Tibial artery (tissue), 4 donors: ENCODE measurements at regions not wholly inside any gene's neighbourhood (a gene's known extent, or its start where the extent isn't known, plus 50 kb on each side); places are given as distances from the start of the nearest gene placed in this dataset.
A peak's percentile ranks its signal among the peaks of the same experiment; 100 is the strongest.
"Not testable (repeated sequence)": the region's sequence is repeated elsewhere in the genome, so short reads cannot be mapped to it uniquely, and the experiment has no call there.

ENCODE experiments used
- DNase-seq, 2 donors: peaks; one replicate each; pipeline ENCODE4 v3.0.0-alpha.2; 2019
- H3K27ac ChIP-seq, 2 donors: fragments of 200-600 bp; sonication (generic) in 1 of 2; 1 replicate in 1 of 2; 2 replicates in 1 of 2; pipeline ENCODE4 v1.5.1; 2018 to 2019; ENCODE audit warnings: mild to moderate bottlenecking in 1 of 2
- H3K27me3 ChIP-seq, 2 donors: fragments of 200-600 bp; sonication (generic) in 1 of 2; one replicate each; pipeline versions ENCODE4 v1.5.1 to v1.6.0; 2016 to 2019
- H3K36me3 ChIP-seq, 3 donors: fragments of 200-600 bp; sonication (generic) in 2 of 3; one replicate each; pipeline ENCODE4 v1.5.1; 2016 to 2019; ENCODE audit warnings: mild to moderate bottlenecking in 2 of 3
- H3K4me1 ChIP-seq, 4 donors: fragments of 200-600 bp; sonication (generic) in 2 of 4; 1 replicate in 3 of 4; 2 replicates in 1 of 4; pipeline ENCODE4 v1.5.1; 2016 to 2019
- H3K4me3 ChIP-seq, 2 donors: fragments of 200-600 bp; sonication (generic) in 1 of 2; 1 replicate in 1 of 2; 2 replicates in 1 of 2; pipeline ENCODE4 v1.5.1; 2018 to 2019; ENCODE audit warnings: mild to moderate bottlenecking in 2 of 2
- H3K9me3 ChIP-seq, 3 donors: fragments of 200-600 bp; sonication (generic) in 1 of 3; one replicate each; pipeline ENCODE4 v1.5.1; 2016 to 2019
- intact Hi-C: fragments of 100-400 bp; cut with DNase I; formaldehyde crosslinking; loops from one replicate; pipeline ENCODE4 v1.15.0; 2023; ENCODE audit warnings: low total_unique reads
- TF ChIP-seq, protein P1 (sequence below), 2 experiments: fragments of 200-600 bp in 1 of 2; fragments of 450-650 bp in 1 of 2; IDR thresholded peaks; one replicate each; pipeline ENCODE4 v1.5.1; 2017 to 2019; ENCODE audit warnings: antibody characterized with exemption in 2 of 2, mild to moderate bottlenecking in 1 of 2, moderate library complexity in 1 of 2

DNA sequence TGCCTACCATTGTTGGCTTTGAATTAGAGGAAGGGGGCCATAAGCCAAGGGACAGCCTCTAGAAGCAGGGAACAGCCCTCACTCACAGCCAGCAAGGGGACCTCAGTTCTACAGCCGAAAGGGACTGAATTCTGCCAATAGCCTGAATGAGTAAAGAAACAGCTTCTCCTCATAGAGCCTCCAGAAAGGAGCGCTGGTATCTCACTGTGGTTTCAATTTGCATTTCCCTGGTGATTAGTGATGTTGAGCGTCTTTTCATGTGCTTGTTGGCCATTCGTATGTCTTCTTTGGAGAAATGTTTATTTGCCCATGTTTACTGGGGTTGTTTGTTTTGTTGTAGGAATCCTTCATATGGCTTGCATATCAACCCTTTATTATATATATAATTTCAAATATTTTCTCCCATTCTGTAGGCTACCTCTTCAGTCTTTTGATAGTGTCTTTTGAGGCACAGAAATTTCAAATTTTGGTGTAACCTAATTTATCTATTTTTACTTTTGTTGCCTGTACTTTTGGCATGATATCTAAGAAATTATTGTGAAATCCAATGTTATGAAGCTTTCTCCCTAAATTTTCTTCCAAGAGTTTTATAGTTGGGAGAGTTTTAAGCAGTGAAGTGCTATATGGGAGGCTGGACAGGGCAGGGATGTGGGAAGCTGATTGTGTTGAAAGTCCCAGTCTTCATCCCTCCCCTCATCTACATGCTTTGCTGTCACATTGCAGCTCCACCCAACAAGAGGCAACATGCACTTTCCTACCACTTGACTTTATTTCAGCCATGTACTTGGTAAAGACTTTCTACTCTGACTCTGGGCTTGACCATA, 57.1 kb upstream of the GPCPD1 start:
- Histone ChIP-seq H3K4me1 (no peaks in the 10 kb centered on the region), H3K27me3 (no peaks in the 10 kb centered on the region), H3K4me3 (no peak overlapping the region), H3K9me3 (no peaks in the 10 kb centered on the region), H3K27ac (no peak overlapping the region), H3K36me3 (no peaks in the 10 kb centered on the region)
- TF ChIP-seq, protein P1, sequence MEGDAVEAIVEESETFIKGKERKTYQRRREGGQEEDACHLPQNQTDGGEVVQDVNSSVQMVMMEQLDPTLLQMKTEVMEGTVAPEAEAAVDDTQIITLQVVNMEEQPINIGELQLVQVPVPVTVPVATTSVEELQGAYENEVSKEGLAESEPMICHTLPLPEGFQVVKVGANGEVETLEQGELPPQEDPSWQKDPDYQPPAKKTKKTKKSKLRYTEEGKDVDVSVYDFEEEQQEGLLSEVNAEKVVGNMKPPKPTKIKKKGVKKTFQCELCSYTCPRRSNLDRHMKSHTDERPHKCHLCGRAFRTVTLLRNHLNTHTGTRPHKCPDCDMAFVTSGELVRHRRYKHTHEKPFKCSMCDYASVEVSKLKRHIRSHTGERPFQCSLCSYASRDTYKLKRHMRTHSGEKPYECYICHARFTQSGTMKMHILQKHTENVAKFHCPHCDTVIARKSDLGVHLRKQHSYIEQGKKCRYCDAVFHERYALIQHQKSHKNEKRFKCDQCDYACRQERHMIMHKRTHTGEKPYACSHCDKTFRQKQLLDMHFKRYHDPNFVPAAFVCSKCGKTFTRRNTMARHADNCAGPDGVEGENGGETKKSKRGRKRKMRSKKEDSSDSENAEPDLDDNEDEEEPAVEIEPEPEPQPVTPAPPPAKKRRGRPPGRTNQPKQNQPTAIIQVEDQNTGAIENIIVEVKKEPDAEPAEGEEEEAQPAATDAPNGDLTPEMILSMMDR (IDR thresholded peaks at IDR 0.05), result no peak
- no peak for DNase-seq
- intact Hi-C loops, result no loop called here

DNA sequence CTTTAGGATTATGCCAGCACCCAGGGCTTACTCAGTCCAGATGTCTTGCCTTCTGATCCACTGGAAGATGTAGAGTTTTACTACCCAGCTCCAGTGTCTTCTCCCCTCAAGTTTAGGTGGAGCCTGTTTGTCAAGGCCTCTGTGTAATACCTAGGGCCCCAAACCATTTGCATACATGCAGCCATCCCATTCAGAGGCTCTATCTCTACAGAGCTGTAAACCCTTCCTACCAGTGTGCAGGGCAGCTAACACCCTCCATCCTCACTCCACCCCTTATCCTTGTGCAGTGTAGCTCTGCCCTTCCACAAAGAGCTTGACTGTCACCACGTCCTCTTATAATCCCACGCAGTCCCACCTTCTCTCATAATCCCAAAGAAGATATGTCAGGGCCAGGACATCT, 54.6 kb upstream of the GPCPD1 start:
- Histone ChIP-seq H3K4me1 (no peaks in the 10 kb centered on the region), H3K9me3 (no peaks in the 10 kb centered on the region), H3K27me3 (no peaks in the 10 kb centered on the region), H3K36me3 (no peaks in the 10 kb centered on the region), H3K4me3 (no peak overlapping the region), H3K27ac (no peak overlapping the region)
- TF ChIP-seq, protein P1 (IDR thresholded peaks at IDR 0.05), result no peak
- no peak for DNase-seq
- intact Hi-C loops, result no loop called here

DNA sequence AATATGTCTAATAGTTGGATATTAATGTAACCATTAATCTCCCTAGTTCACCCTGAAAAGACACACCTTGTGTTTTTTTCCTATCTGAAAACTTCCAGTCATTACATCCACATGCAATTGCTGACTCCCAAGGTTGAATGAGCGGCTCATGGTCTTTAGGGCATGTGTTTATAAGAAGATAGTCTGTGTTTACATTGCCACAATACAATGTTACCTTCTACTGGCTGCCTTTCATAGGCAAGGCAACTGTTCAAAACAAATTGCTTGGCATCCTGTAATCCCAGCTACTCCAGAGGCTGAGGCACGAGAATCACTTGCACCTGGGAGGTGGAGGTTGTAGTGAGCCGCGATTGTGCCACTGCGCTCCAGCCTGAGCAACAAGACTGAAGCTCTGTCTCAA, 52.6 kb upstream of the GPCPD1 start:
- TF ChIP-seq, protein P1 (IDR thresholded peaks at IDR 0.05), result no peak
- Histone ChIP-seq H3K27me3 (no peaks in the 10 kb centered on the region), H3K36me3 (no peaks in the 10 kb centered on the region), H3K27ac (no peak overlapping the region), H3K4me1 (peaks cover 0 to 20% (median 12%) of the 10 kb centered on the region in 4 donors), H3K4me3 (no peak overlapping the region), H3K9me3 (no peaks in the 10 kb centered on the region)
- peak in 1 of 2 donors; percentile 1 for DNase-seq
- intact Hi-C loops, result no loop called here

DNA sequence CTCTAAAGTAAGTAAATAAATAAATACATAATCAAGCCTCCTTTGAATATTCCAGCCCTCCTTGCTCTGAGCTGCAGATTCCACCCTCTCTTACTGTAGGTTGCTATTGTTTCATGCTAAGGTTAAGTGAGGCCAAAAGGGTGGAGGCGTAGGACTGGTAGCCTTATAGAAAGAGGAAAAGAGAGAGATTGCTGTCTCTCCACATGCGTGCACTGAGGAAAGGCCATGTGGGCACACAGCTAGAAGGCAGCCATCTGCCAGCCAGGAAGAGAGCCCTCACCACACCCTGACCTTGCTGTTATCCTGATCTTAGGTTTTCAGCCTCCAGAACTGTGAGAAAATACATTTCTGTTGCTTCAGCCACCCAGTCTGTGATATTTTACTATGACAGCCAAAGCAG, 52.0 kb upstream of the GPCPD1 start:
- H3K36me3 ChIP-seq, result no peaks in the 10 kb centered on the region
- H3K9me3 ChIP-seq, result no peaks in the 10 kb centered on the region
- H3K4me3 ChIP-seq, result no peak overlapping the region
- peaks cover 0 to 26% (median 16%) of the 10 kb centered on the region in 4 donors for H3K4me1 ChIP-seq
- H3K27me3 ChIP-seq, result no peaks in the 10 kb centered on the region
- DNase-seq, result peak in 1 of 2 donors; percentile 34
- intact Hi-C loops, result no loop called here
- H3K27ac ChIP-seq, result no peak overlapping the region
- TF ChIP-seq, protein P1 (IDR thresholded peaks at IDR 0.05), result no peak

DNA sequence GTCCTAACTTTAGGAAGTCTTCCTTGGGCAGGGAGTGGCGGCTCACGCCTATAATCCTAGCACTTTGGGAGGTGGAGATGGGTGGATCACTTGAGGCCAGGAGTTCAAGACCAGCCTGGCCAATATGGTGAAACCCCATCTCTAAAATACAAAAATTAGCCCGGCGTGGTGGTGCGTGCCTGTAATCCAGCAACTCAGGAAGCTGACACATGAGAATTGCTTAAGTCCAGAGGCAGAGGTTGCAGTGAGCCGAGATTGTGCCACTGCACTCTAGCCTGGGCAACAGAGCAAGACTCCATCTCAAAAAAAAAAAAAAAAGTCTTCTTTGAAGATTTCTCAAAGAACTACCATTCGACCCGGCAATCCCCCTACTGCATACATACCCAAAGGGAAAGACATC, 50.0 kb upstream of the GPCPD1 start:
- H3K36me3 ChIP-seq, DNase-seq, H3K27ac ChIP-seq, H3K4me3 ChIP-seq, intact Hi-C loops, H3K27me3 ChIP-seq, H3K9me3 ChIP-seq: not testable (repeated sequence)
- peaks cover 0 to 37% (median 24%) of the 10 kb centered on the region in 4 donors for H3K4me1 ChIP-seq
